ENCODE measurements at regions not wholly inside any gene's neighbourhood (a gene's known extent, or its start where the extent isn't known, plus 50 kb on each side); places are given as distances from the start of the nearest gene placed in this dataset.

- Histone ChIP-seq H2BK120ac (ENCODE audit: low read depth, low read length) (no peak overlapping the region), H4K8ac (ENCODE audit: low read depth, low read length) (no peak overlapping the region), H2BK15ac (ENCODE audit: low read length) (no peak overlapping the region), H3K79me1 (ENCODE audit: low read depth, low read length) (no peaks in the 10 kb centered on the region), H3K14ac (ENCODE audit: low read length) (no peak overlapping the region), H4K91ac (ENCODE audit: low read depth, low read length, poor library complexity) (no peak overlapping the region), H3K18ac (ENCODE audit: low read length) (no peak overlapping the region), H3K4me1 (ENCODE audit: control insufficient read depth in 2 of 2, insufficient read depth in 1 of 2, low read depth in 1 of 2, low read length in 2 of 2) (no peaks in the 10 kb centered on the region), H2BK12ac (ENCODE audit: low read length) (no peak overlapping the region), H3K4me2 (ENCODE audit: insufficient read depth, low read length, poor library complexity, severe bottlenecking) (no peak overlapping the region), H3K4me3 (ENCODE audit: low read length in 2 of 2) (no peak overlapping the region), H2AFZ (ENCODE audit: low read length) (no peak overlapping the region), H3K27me3 (ENCODE audit: control insufficient read depth in 3 of 3, insufficient read depth in 3 of 3, low read depth in 1 of 3, low read length in 3 of 3) (no peaks in the 10 kb centered on the region), H3K27ac (replicated peaks; ENCODE audit: low read length) (no peak overlapping the region), H2AK5ac (ENCODE audit: low read depth, low read length) (no peak overlapping the region), H3K9ac (ENCODE audit: low read depth, low read length, poor library complexity) (no peak overlapping the region), H2BK5ac (ENCODE audit: low read length) (no peak overlapping the region), H3K36me3 (replicated peaks in 1 of 2; ENCODE audit: control insufficient read depth in 2 of 2, insufficient read depth in 2 of 2, low read length in 2 of 2) (no peaks in the 10 kb centered on the region), H3K4ac (ENCODE audit: low read length) (no peak overlapping the region), H3K23ac (ENCODE audit: low read depth, low read length, poor library complexity) (no peak overlapping the region), H3K9me3 (replicated peaks in 1 of 2; ENCODE audit: control insufficient read depth in 2 of 2, insufficient read depth in 1 of 2, low read depth in 1 of 2, low read length in 2 of 2) (no peaks in the 10 kb centered on the region)
- WGBS, 2 donors (ENCODE audit: extremely low coverage in 2 of 2, insufficient read length in 2 of 2, insufficient replicate concordance in 1 of 2): no CpG with 5 or more reads among the region's 3 CpGs
- DNase-seq (ENCODE audit: low spot score): no peak
Measured at GRCh38 chrY:15259286-15259685, 735.0 kb downstream of the NLGN4Y start.

- Histone ChIP-seq H3K27ac (replicated peaks; ENCODE audit: low read length) (no peak overlapping the region), H2BK12ac (ENCODE audit: low read length) (no peak overlapping the region), H3K18ac (ENCODE audit: low read length) (no peak overlapping the region), H4K8ac (ENCODE audit: low read depth, low read length) (no peak overlapping the region), H3K79me1 (ENCODE audit: low read depth, low read length) (no peaks in the 10 kb centered on the region), H3K27me3 (ENCODE audit: control insufficient read depth in 3 of 3, insufficient read depth in 3 of 3, low read depth in 1 of 3, low read length in 3 of 3) (no peaks in the 10 kb centered on the region), H3K4ac (ENCODE audit: low read length) (no peak overlapping the region), H2BK15ac (ENCODE audit: low read length) (no peak overlapping the region), H3K4me2 (ENCODE audit: insufficient read depth, low read length, poor library complexity, severe bottlenecking) (no peak overlapping the region), H4K91ac (ENCODE audit: low read depth, low read length, poor library complexity) (no peak overlapping the region), H3K36me3 (replicated peaks in 1 of 2; ENCODE audit: control insufficient read depth in 2 of 2, insufficient read depth in 2 of 2, low read length in 2 of 2) (no peaks in the 10 kb centered on the region), H2AFZ (ENCODE audit: low read length) (no peak overlapping the region), H2AK5ac (ENCODE audit: low read depth, low read length) (no peak overlapping the region), H2BK5ac (ENCODE audit: low read length) (no peak overlapping the region), H3K4me1 (ENCODE audit: control insufficient read depth in 2 of 2, insufficient read depth in 1 of 2, low read depth in 1 of 2, low read length in 2 of 2) (no peaks in the 10 kb centered on the region), H2BK120ac (ENCODE audit: low read depth, low read length) (no peak overlapping the region), H3K14ac (ENCODE audit: low read length) (no peak overlapping the region), H3K23ac (ENCODE audit: low read depth, low read length, poor library complexity) (no peak overlapping the region), H3K4me3 (ENCODE audit: low read length in 2 of 2) (no peak overlapping the region), H3K9ac (ENCODE audit: low read depth, low read length, poor library complexity) (no peak overlapping the region), H3K9me3 (replicated peaks in 1 of 2; ENCODE audit: control insufficient read depth in 2 of 2, insufficient read depth in 1 of 2, low read depth in 1 of 2, low read length in 2 of 2) (no peaks in the 10 kb centered on the region)
- no CpG with 5 or more reads among the region's 1 CpG for WGBS, 2 donors (ENCODE audit: extremely low coverage in 2 of 2, insufficient read length in 2 of 2, insufficient replicate concordance in 1 of 2)
- DNase-seq (ENCODE audit: low spot score): no peak
Measured at GRCh38 chrY:15286572-15286971, 762.2 kb downstream of the NLGN4Y start.

GRCh38 chrY:15289821-15290220 is 765.5 kb downstream of the NLGN4Y start:
- H3K4me3 ChIP-seq (ENCODE audit: low read length in 2 of 2): no peak overlapping the region
- H3K27me3 ChIP-seq (ENCODE audit: control insufficient read depth in 3 of 3, insufficient read depth in 3 of 3, low read depth in 1 of 3, low read length in 3 of 3): no peaks in the 10 kb centered on the region
- H3K4me2 ChIP-seq (ENCODE audit: insufficient read depth, low read length, poor library complexity, severe bottlenecking): no peak overlapping the region
- H2BK12ac ChIP-seq (ENCODE audit: low read length): no peak overlapping the region
- no peak overlapping the region for H3K23ac ChIP-seq (ENCODE audit: low read depth, low read length, poor library complexity)
- no peaks in the 10 kb centered on the region for H3K36me3 ChIP-seq (replicated peaks in 1 of 2; ENCODE audit: control insufficient read depth in 2 of 2, insufficient read depth in 2 of 2, low read length in 2 of 2)
- H2BK15ac ChIP-seq (ENCODE audit: low read length): no peak overlapping the region
- no peak overlapping the region for H3K14ac ChIP-seq (ENCODE audit: low read length)
- no peak overlapping the region for H2BK5ac ChIP-seq (ENCODE audit: low read length)
- H2AK5ac ChIP-seq (ENCODE audit: low read depth, low read length): no peak overlapping the region
- H4K91ac ChIP-seq (ENCODE audit: low read depth, low read length, poor library complexity): no peak overlapping the region
- H2BK120ac ChIP-seq (ENCODE audit: low read depth, low read length): no peak overlapping the region
- no peak overlapping the region for H3K9ac ChIP-seq (ENCODE audit: low read depth, low read length, poor library complexity)
- no peaks in the 10 kb centered on the region for H3K79me1 ChIP-seq (ENCODE audit: low read depth, low read length)
- no peak overlapping the region for H3K27ac ChIP-seq (replicated peaks; ENCODE audit: low read length)
- H4K8ac ChIP-seq (ENCODE audit: low read depth, low read length): no peak overlapping the region
- H3K4me1 ChIP-seq (ENCODE audit: control insufficient read depth in 2 of 2, insufficient read depth in 1 of 2, low read depth in 1 of 2, low read length in 2 of 2): no peaks in the 10 kb centered on the region
- WGBS, 2 donors (ENCODE audit: extremely low coverage in 2 of 2, insufficient read length in 2 of 2, insufficient replicate concordance in 1 of 2): no CpG with 5 or more reads among the region's 2 CpGs
- no peak overlapping the region for H3K18ac ChIP-seq (ENCODE audit: low read length)
- H3K4ac ChIP-seq (ENCODE audit: low read length): no peak overlapping the region
- no peak for DNase-seq (ENCODE audit: low spot score)
- no peaks in the 10 kb centered on the region for H3K9me3 ChIP-seq (replicated peaks in 1 of 2; ENCODE audit: control insufficient read depth in 2 of 2, insufficient read depth in 1 of 2, low read depth in 1 of 2, low read length in 2 of 2)
- no peak overlapping the region for H2AFZ ChIP-seq (ENCODE audit: low read length)

GRCh38 chrY:15292881-15293280 is 768.6 kb downstream of the NLGN4Y start:
- no peak overlapping the region for H2BK5ac ChIP-seq (ENCODE audit: low read length)
- no peaks in the 10 kb centered on the region for H3K27me3 ChIP-seq (ENCODE audit: control insufficient read depth in 3 of 3, insufficient read depth in 3 of 3, low read depth in 1 of 3, low read length in 3 of 3)
- no peak overlapping the region for H2AFZ ChIP-seq (ENCODE audit: low read length)
- no peak for DNase-seq (ENCODE audit: low spot score)
- H2BK15ac ChIP-seq (ENCODE audit: low read length): no peak overlapping the region
- H3K9me3 ChIP-seq (replicated peaks in 1 of 2; ENCODE audit: control insufficient read depth in 2 of 2, insufficient read depth in 1 of 2, low read depth in 1 of 2, low read length in 2 of 2): no peaks in the 10 kb centered on the region
- H3K9ac ChIP-seq (ENCODE audit: low read depth, low read length, poor library complexity): no peak overlapping the region
- H3K14ac ChIP-seq (ENCODE audit: low read length): no peak overlapping the region
- H4K91ac ChIP-seq (ENCODE audit: low read depth, low read length, poor library complexity): no peak overlapping the region
- H3K36me3 ChIP-seq (replicated peaks in 1 of 2; ENCODE audit: control insufficient read depth in 2 of 2, insufficient read depth in 2 of 2, low read length in 2 of 2): no peaks in the 10 kb centered on the region
- H3K4me3 ChIP-seq (ENCODE audit: low read length in 2 of 2): no peak overlapping the region
- H2BK12ac ChIP-seq (ENCODE audit: low read length): no peak overlapping the region
- no CpG with 5 or more reads among the region's 8 CpGs for WGBS, 2 donors (ENCODE audit: extremely low coverage in 2 of 2, insufficient read length in 2 of 2, insufficient replicate concordance in 1 of 2)
- H2BK120ac ChIP-seq (ENCODE audit: low read depth, low read length): no peak overlapping the region
- no peak overlapping the region for H4K8ac ChIP-seq (ENCODE audit: low read depth, low read length)
- no peak overlapping the region for H3K27ac ChIP-seq (replicated peaks; ENCODE audit: low read length)
- H3K18ac ChIP-seq (ENCODE audit: low read length): no peak overlapping the region
- no peaks in the 10 kb centered on the region for H3K79me1 ChIP-seq (ENCODE audit: low read depth, low read length)
- no peak overlapping the region for H3K4me2 ChIP-seq (ENCODE audit: insufficient read depth, low read length, poor library complexity, severe bottlenecking)
- no peaks in the 10 kb centered on the region for H3K4me1 ChIP-seq (ENCODE audit: control insufficient read depth in 2 of 2, insufficient read depth in 1 of 2, low read depth in 1 of 2, low read length in 2 of 2)
- H3K23ac ChIP-seq (ENCODE audit: low read depth, low read length, poor library complexity): no peak overlapping the region
- H3K4ac ChIP-seq (ENCODE audit: low read length): no peak overlapping the region
- no peak overlapping the region for H2AK5ac ChIP-seq (ENCODE audit: low read depth, low read length)

All from neuronal stem cell (in vitro differentiated cells).